GM06990 (cell line): ENCODE measurements at regions not wholly inside any gene's neighbourhood (a gene's known extent, or its start where the extent isn't known, plus 50 kb on each side); places are given as distances from the start of the nearest gene placed in this dataset.

ENCODE experiments used
- DNase-seq: peaks from one replicate; pipeline ENCODE4 v3.0.0-alpha.2; 2011; ENCODE audit not compliant: insufficient read length; ENCODE audit errors: extremely low read depth
- H3K27me3 ChIP-seq: replicated peaks from 2 replicates; pipeline ENCODE4 v1.6.0; 2011; ENCODE audit warnings: low read length; ENCODE audit not compliant: control insufficient read depth, insufficient read depth
- H3K36me3 ChIP-seq: 2 replicates; pipeline ENCODE4 v1.5.1; 2011; ENCODE audit warnings: low read length; ENCODE audit not compliant: control insufficient read depth, insufficient read depth
- H3K4me3 ChIP-seq: replicated peaks from 2 replicates; pipeline ENCODE4 v1.5.1; 2011; ENCODE audit warnings: low read depth, mild to moderate bottlenecking, control low read depth, low read length
- CTCF ChIP-seq: IDR thresholded peaks from 2 replicates; pipeline ENCODE4 v1.5.1; 2011; ENCODE audit warnings: low read length, control low read depth, mild to moderate bottlenecking, inconsistent platforms; ENCODE audit not compliant: insufficient read depth, poor library complexity, severe bottlenecking

GRCh38 chr7:52482076-52482475, 553.4 kb upstream of the POM121L12 start:
- no peak for TF ChIP-seq CTCF

GRCh38 chr7:52481571-52481970, 553.9 kb upstream of the POM121L12 start:
- TF ChIP-seq CTCF, result no peak
- H3K27me3 ChIP-seq, result no peaks in the 10 kb centered on the region
- DNase-seq, result no peak
- no peak overlapping the region for H3K4me3 ChIP-seq
- no peaks in the 10 kb centered on the region for H3K36me3 ChIP-seq

More at GRCh38 chr7:52482076-52482475, 553.4 kb upstream of the POM121L12 start:
- no peak for DNase-seq
- H3K36me3 ChIP-seq, result no peaks in the 10 kb centered on the region
- no peaks in the 10 kb centered on the region for H3K27me3 ChIP-seq
- no peak overlapping the region for H3K4me3 ChIP-seq

- no peaks in the 10 kb centered on the region for H3K36me3 ChIP-seq
- no peak for DNase-seq
- no peaks in the 10 kb centered on the region for H3K27me3 ChIP-seq
- no peak overlapping the region for H3K4me3 ChIP-seq
- TF ChIP-seq CTCF, result no peak
Measured at GRCh38 chr7:52479990-52480389, 555.4 kb upstream of the POM121L12 start.

- Histone ChIP-seq H3K4me3 (no peak overlapping the region), H3K36me3 (no peaks in the 10 kb centered on the region)
Measured at GRCh38 chr7:52475001-52475582, 560.3 kb upstream of the POM121L12 start.

GRCh38 chr7:52473756-52474155, 561.7 kb upstream of the POM121L12 start:
- TF ChIP-seq CTCF, result no peak
- H3K36me3 ChIP-seq, result no peaks in the 10 kb centered on the region
- DNase-seq, result no peak
- H3K27me3 ChIP-seq, result no peaks in the 10 kb centered on the region
- no peak overlapping the region for H3K4me3 ChIP-seq

More at GRCh38 chr7:52475001-52475582, 560.3 kb upstream of the POM121L12 start:
- TF ChIP-seq CTCF, result no peak
- H3K27me3 ChIP-seq, result no peaks in the 10 kb centered on the region
- DNase-seq, result no peak
